ENCODE measurements at regions not wholly inside any gene's neighbourhood (a gene's known extent, or its start where the extent isn't known, plus 50 kb on each side); places are given as distances from the start of the nearest gene placed in this dataset.
"Not testable (repeated sequence)": the region's sequence is repeated elsewhere in the genome, so short reads cannot be mapped to it uniquely, and the experiment has no call there.

- BruUV-seq (replicated peaks): no TSS peak
- no peak overlapping the region for H3K4me3 ChIP-seq (ENCODE audit: low read depth, low read length)
- intact Hi-C loops (cut with micrococcal nuclease; ENCODE audit: unreplicated experiment): no loop called here
- no peaks in the 10 kb centered on the region for H3K36me3 ChIP-seq (ENCODE audit: control insufficient read depth, insufficient read depth, low read length)
- no peaks in the 10 kb centered on the region for H3K36me3 Mint-ChIP-seq (ENCODE audit: insufficient read depth, unreplicated experiment)
- no peaks in the 10 kb centered on the region for H3K4me1 ChIP-seq
- no peak for DNase-seq
- peaks cover 9% of the 10 kb centered on the region for H3K27me3 Mint-ChIP-seq (ENCODE audit: insufficient read depth, unreplicated experiment)
- no peaks in the 10 kb centered on the region for H3K27me3 ChIP-seq (replicated peaks; ENCODE audit: control insufficient read depth, insufficient read depth, low read length)
- H3K9me3 ChIP-seq: no peaks in the 10 kb centered on the region
- POLR2A ChIA-PET: no interaction called here
- H3K4me1 Mint-ChIP-seq (ENCODE audit: low read depth, unreplicated experiment): no peaks in the 10 kb centered on the region
- CTCF ChIA-PET: interaction anchor here (1.0 kb wide), 1 partner anchor 361 kb away, joined by 3 read pairs; no protein-coding TSS in a partner anchor
- no peak for TF ChIP-seq CTCF (IDR thresholded peaks at IDR 0.05; ENCODE audit: insufficient read depth in 1 of 2, low read depth in 1 of 2, low read length in 1 of 2, severe bottlenecking in 1 of 2, unreplicated experiment in 1 of 2)
- H3K4me3 Mint-ChIP-seq (ENCODE audit: unreplicated experiment): no peak overlapping the region
- H3K9me3 Mint-ChIP-seq (ENCODE audit: unreplicated experiment): no peaks in the 10 kb centered on the region
- no peak overlapping the region for H3K27ac Mint-ChIP-seq (ENCODE audit: unreplicated experiment)
Measured at GRCh38 chr3:193174140-193174539, 66.9 kb upstream of the PLAAT1 start.

- H3K36me3 ChIP-seq (ENCODE audit: control insufficient read depth, insufficient read depth, low read length); H3K9me3 Mint-ChIP-seq (ENCODE audit: unreplicated experiment); H3K4me3 Mint-ChIP-seq (ENCODE audit: unreplicated experiment); H3K9me3 ChIP-seq; H3K36me3 Mint-ChIP-seq (ENCODE audit: insufficient read depth, unreplicated experiment); H3K4me1 Mint-ChIP-seq (ENCODE audit: low read depth, unreplicated experiment); H3K27me3 ChIP-seq (replicated peaks; ENCODE audit: control insufficient read depth, insufficient read depth, low read length); H3K27ac Mint-ChIP-seq (ENCODE audit: unreplicated experiment); BruUV-seq (replicated peaks); POLR2A ChIA-PET; intact Hi-C loops (cut with micrococcal nuclease; ENCODE audit: unreplicated experiment); H3K4me1 ChIP-seq; H3K4me3 ChIP-seq (ENCODE audit: low read depth, low read length); CTCF ChIA-PET: not testable (repeated sequence)
- H3K27me3 Mint-ChIP-seq (ENCODE audit: insufficient read depth, unreplicated experiment): peaks cover 20% of the 10 kb centered on the region
- DNase-seq: peak in 1 of 2 experiments; percentile 37
Measured at GRCh38 chr3:193179332-193180012, 61.5 kb upstream of the PLAAT1 start.

- Mint-ChIP-seq H3K36me3 (ENCODE audit: insufficient read depth, unreplicated experiment) (no peaks in the 10 kb centered on the region), H3K9me3 (ENCODE audit: unreplicated experiment) (no peaks in the 10 kb centered on the region), H3K4me3 (ENCODE audit: unreplicated experiment) (no peak overlapping the region), H3K27ac (ENCODE audit: unreplicated experiment) (no peak overlapping the region), H3K27me3 (ENCODE audit: insufficient read depth, unreplicated experiment) (peaks cover 26% of the 10 kb centered on the region), H3K4me1 (ENCODE audit: low read depth, unreplicated experiment) (no peaks in the 10 kb centered on the region)
- no TSS peak for BruUV-seq (replicated peaks)
- H3K4me3 ChIP-seq (ENCODE audit: low read depth, low read length): no peak overlapping the region
- CTCF ChIA-PET: no interaction called here
- no peaks in the 10 kb centered on the region for H3K9me3 ChIP-seq
- H3K27me3 ChIP-seq (replicated peaks; ENCODE audit: control insufficient read depth, insufficient read depth, low read length): no peaks in the 10 kb centered on the region
- no peak for DNase-seq
- no peak for TF ChIP-seq CTCF (IDR thresholded peaks at IDR 0.05; ENCODE audit: insufficient read depth in 1 of 2, low read depth in 1 of 2, low read length in 1 of 2, severe bottlenecking in 1 of 2, unreplicated experiment in 1 of 2)
- POLR2A ChIA-PET: no interaction called here
- no peaks in the 10 kb centered on the region for H3K4me1 ChIP-seq
- no peaks in the 10 kb centered on the region for H3K36me3 ChIP-seq (ENCODE audit: control insufficient read depth, insufficient read depth, low read length)
- intact Hi-C loops (cut with micrococcal nuclease; ENCODE audit: unreplicated experiment): no loop called here
Measured at GRCh38 chr3:193187070-193187722, 53.8 kb upstream of the PLAAT1 start.

Measured in Caco-2 (cell line).